ENCODE measurements at regions not wholly inside any gene's neighbourhood (a gene's known extent, or its start where the extent isn't known, plus 50 kb on each side); places are given as distances from the start of the nearest gene placed in this dataset.

DNA sequence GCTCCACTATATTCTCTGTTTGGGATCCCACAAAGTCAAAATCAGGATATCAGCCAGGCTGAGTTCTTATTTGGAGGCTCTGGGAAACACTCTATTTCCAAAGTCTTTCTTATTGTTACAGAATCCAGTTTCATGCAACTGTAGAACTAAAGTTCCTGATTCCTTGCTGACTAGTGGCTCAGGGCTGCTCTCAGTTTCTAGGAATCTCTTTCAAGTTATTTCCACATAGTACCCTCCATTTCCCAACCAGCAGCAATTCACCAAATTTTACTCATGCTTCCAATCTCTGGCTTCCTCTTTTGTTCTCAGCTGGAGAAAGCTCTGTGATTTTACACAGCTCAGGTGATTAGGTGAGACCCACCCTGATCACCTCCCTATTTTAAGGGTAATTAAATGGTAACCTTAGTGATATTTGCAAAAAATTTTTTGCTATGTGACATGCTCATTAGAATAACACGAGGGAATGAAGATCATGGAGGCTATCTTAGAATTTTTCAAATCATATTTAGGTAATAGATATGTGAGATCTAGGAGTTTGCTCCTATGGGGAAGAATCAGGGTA, 794.9 kb upstream of the ARRDC3 start:
- TF ChIP-seq, protein P1, sequence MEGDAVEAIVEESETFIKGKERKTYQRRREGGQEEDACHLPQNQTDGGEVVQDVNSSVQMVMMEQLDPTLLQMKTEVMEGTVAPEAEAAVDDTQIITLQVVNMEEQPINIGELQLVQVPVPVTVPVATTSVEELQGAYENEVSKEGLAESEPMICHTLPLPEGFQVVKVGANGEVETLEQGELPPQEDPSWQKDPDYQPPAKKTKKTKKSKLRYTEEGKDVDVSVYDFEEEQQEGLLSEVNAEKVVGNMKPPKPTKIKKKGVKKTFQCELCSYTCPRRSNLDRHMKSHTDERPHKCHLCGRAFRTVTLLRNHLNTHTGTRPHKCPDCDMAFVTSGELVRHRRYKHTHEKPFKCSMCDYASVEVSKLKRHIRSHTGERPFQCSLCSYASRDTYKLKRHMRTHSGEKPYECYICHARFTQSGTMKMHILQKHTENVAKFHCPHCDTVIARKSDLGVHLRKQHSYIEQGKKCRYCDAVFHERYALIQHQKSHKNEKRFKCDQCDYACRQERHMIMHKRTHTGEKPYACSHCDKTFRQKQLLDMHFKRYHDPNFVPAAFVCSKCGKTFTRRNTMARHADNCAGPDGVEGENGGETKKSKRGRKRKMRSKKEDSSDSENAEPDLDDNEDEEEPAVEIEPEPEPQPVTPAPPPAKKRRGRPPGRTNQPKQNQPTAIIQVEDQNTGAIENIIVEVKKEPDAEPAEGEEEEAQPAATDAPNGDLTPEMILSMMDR (conservative IDR thresholded peaks at IDR 0.05; ENCODE audit: low read depth in 2 of 2): no peak
- TF ChIP-seq CREB1 (CRISPR knock-in tag; IDR thresholded peaks at IDR 0.05; ENCODE audit: low read depth) (no peak), POLR2AphosphoS5 (IDR thresholded peaks at IDR 0.05; ENCODE audit: low read depth) (no peak)
- TF ChIP-seq, protein P2, sequence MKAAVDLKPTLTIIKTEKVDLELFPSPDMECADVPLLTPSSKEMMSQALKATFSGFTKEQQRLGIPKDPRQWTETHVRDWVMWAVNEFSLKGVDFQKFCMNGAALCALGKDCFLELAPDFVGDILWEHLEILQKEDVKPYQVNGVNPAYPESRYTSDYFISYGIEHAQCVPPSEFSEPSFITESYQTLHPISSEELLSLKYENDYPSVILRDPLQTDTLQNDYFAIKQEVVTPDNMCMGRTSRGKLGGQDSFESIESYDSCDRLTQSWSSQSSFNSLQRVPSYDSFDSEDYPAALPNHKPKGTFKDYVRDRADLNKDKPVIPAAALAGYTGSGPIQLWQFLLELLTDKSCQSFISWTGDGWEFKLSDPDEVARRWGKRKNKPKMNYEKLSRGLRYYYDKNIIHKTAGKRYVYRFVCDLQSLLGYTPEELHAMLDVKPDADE (IDR thresholded peaks at IDR 0.05): no peak

All from GM23338 (cell line).